ENCODE measurements at regions not wholly inside any gene's neighbourhood (a gene's known extent, or its start where the extent isn't known, plus 50 kb on each side); places are given as distances from the start of the nearest gene placed in this dataset.

DNA sequence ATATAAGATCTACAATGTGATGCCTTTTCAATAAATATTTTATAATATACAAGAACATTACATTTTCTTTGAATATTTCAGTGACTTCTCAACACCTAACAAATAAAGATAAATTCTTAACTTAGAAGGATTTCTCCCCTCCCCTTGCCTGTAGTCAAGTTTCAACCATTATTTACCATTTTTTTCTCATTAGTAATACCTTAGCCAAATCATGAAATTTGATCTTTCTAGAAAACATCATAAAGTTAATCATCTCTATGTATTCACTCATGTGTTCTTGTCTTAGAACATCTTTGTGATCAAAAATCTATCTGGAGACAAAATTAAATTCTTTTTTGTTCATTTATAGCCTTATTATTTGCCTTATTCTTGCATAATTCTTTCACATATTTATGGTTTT, 1201.8 kb upstream of the EPHA6 start:
- TF ChIP-seq, protein P1, sequence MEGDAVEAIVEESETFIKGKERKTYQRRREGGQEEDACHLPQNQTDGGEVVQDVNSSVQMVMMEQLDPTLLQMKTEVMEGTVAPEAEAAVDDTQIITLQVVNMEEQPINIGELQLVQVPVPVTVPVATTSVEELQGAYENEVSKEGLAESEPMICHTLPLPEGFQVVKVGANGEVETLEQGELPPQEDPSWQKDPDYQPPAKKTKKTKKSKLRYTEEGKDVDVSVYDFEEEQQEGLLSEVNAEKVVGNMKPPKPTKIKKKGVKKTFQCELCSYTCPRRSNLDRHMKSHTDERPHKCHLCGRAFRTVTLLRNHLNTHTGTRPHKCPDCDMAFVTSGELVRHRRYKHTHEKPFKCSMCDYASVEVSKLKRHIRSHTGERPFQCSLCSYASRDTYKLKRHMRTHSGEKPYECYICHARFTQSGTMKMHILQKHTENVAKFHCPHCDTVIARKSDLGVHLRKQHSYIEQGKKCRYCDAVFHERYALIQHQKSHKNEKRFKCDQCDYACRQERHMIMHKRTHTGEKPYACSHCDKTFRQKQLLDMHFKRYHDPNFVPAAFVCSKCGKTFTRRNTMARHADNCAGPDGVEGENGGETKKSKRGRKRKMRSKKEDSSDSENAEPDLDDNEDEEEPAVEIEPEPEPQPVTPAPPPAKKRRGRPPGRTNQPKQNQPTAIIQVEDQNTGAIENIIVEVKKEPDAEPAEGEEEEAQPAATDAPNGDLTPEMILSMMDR (IDR thresholded peaks at IDR 0.05; ENCODE audit: poor library complexity, severe bottlenecking), result no peak
- TF ChIP-seq POLR2AphosphoS5 (IDR thresholded peaks at IDR 0.05) (no peak), EP300 (conservative IDR thresholded peaks at IDR 0.05; ENCODE audit: poor library complexity, severe bottlenecking) (no peak), TAF1 (IDR thresholded peaks at IDR 0.05; ENCODE audit: low read depth) (no peak), EZH2 (IDR thresholded peaks at IDR 0.05; ENCODE audit: borderline replicate concordance, insufficient read depth, low read length, poor library complexity, severe bottlenecking) (no peak)
- TF ChIP-seq, protein P2, sequence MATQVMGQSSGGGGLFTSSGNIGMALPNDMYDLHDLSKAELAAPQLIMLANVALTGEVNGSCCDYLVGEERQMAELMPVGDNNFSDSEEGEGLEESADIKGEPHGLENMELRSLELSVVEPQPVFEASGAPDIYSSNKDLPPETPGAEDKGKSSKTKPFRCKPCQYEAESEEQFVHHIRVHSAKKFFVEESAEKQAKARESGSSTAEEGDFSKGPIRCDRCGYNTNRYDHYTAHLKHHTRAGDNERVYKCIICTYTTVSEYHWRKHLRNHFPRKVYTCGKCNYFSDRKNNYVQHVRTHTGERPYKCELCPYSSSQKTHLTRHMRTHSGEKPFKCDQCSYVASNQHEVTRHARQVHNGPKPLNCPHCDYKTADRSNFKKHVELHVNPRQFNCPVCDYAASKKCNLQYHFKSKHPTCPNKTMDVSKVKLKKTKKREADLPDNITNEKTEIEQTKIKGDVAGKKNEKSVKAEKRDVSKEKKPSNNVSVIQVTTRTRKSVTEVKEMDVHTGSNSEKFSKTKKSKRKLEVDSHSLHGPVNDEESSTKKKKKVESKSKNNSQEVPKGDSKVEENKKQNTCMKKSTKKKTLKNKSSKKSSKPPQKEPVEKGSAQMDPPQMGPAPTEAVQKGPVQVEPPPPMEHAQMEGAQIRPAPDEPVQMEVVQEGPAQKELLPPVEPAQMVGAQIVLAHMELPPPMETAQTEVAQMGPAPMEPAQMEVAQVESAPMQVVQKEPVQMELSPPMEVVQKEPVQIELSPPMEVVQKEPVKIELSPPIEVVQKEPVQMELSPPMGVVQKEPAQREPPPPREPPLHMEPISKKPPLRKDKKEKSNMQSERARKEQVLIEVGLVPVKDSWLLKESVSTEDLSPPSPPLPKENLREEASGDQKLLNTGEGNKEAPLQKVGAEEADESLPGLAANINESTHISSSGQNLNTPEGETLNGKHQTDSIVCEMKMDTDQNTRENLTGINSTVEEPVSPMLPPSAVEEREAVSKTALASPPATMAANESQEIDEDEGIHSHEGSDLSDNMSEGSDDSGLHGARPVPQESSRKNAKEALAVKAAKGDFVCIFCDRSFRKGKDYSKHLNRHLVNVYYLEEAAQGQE (IDR thresholded peaks at IDR 0.05; ENCODE audit: borderline replicate concordance), result no peak
